ENCODE measurements at regions not wholly inside any gene's neighbourhood (a gene's known extent, or its start where the extent isn't known, plus 50 kb on each side); places are given as distances from the start of the nearest gene placed in this dataset.

GRCh38 chr5:74081126-74081525, 455.1 kb downstream of the ARHGEF28 start:
- H3K23ac ChIP-seq (ENCODE audit: insufficient read length): no peak overlapping the region
- CTCF ChIA-PET (ENCODE audit: partially characterized antibody): no interaction called here
- H2BK120ac ChIP-seq (replicated peaks; ENCODE audit: low read depth, low read length): no peak overlapping the region
- no peak overlapping the region for H3K27ac ChIP-seq (ENCODE audit: low read depth, low read length)
- FAIRE-seq (no peak), DNase-seq (ENCODE audit: low read depth in 1 of 2, low spot score in 2 of 2) (no peak)
- H4K20me1 ChIP-seq (replicated peaks in 1 of 2; ENCODE audit: control insufficient read depth in 1 of 2, insufficient read depth in 2 of 2, low read length in 2 of 2): no peaks in the 10 kb centered on the region
- H3K14ac ChIP-seq (ENCODE audit: insufficient read length): no peak overlapping the region
- H3K79me1 ChIP-seq (ENCODE audit: low read depth, low read length): no peaks in the 10 kb centered on the region
- no peak overlapping the region for H3K4ac ChIP-seq (replicated peaks; ENCODE audit: insufficient read length, low read depth, low read length)
- H2AK5ac ChIP-seq (ENCODE audit: low read depth, low read length): no peak overlapping the region
- H3K4me1 ChIP-seq (replicated peaks in 1 of 4; ENCODE audit: control insufficient read depth in 3 of 4, insufficient read depth in 4 of 4, low read length in 3 of 4): peaks cover 0 to under 1% (median under 1%) of the 10 kb centered on the region in 4 experiments; a peak in 2 of 7 replicates
- H3K9ac ChIP-seq (replicated peaks in 1 of 4; ENCODE audit: extremely low read depth in 1 of 4, low read depth in 3 of 4, low read length in 3 of 4): no peak overlapping the region
- H2BK20ac ChIP-seq (ENCODE audit: low read length): no peak overlapping the region
- H3K79me2 ChIP-seq (ENCODE audit: control insufficient read depth in 1 of 2, insufficient read depth in 2 of 2, low read length in 2 of 2): no peaks in the 10 kb centered on the region
- TF ChIP-seq SRF (IDR thresholded peaks at IDR 0.05; ENCODE audit: low read depth, low read length) (no peak), CREB1 (IDR thresholded peaks at IDR 0.05) (no peak), CTBP2 (IDR thresholded peaks at IDR 0.05; ENCODE audit: borderline replicate concordance, insufficient read depth, insufficient read length, low read length) (no peak), MAFK (IDR thresholded peaks at IDR 0.05; ENCODE audit: low read depth, low read length) (no peak), CHD2 (IDR thresholded peaks at IDR 0.05; ENCODE audit: low read length) (no peak), BRCA1 (IDR thresholded peaks at IDR 0.05; ENCODE audit: low read depth, low read length) (no peak), RBBP5 (IDR thresholded peaks at IDR 0.05; ENCODE audit: borderline replicate concordance, low read depth, low read length) (no peak), EP300 (IDR thresholded peaks at IDR 0.05; ENCODE audit: borderline replicate concordance in 1 of 2, low read depth in 2 of 2, low read length in 2 of 2) (no peak), SP4 (IDR thresholded peaks at IDR 0.05; ENCODE audit: low read length) (no peak), POLR2A (IDR thresholded peaks at IDR 0.05; ENCODE audit: control extremely low read depth in 1 of 2, low read depth in 2 of 2, low read length in 2 of 2) (no peak), GTF2F1 (IDR thresholded peaks at IDR 0.05; ENCODE audit: borderline replicate concordance, low read depth, low read length) (no peak), EGR1 (IDR thresholded peaks at IDR 0.05; ENCODE audit: borderline replicate concordance, low read depth, low read length) (no peak), SIN3A (conservative IDR thresholded peaks at IDR 0.05 in 1 of 2, IDR thresholded peaks at IDR 0.05 in 1 of 2; ENCODE audit: low read depth in 1 of 2, low read length in 2 of 2) (no peak), BCL11A (IDR thresholded peaks at IDR 0.05; ENCODE audit: low read depth in 2 of 2, low read length in 2 of 2) (no peak), TCF12 (IDR thresholded peaks at IDR 0.05; ENCODE audit: low read depth, low read length) (no peak)
- 82% methylated on average over 5 of the region's 5 CpGs; no CpG with 5 or more reads in 1 of the 2 experiments for WGBS, 2 experiments (ENCODE audit: extremely low coverage in 1 of 2, insufficient coverage in 1 of 2, insufficient read length in 1 of 2, insufficient replicate concordance in 2 of 2, low coverage in 1 of 2, low lambda C conversion rate in 2 of 2, missing lambda C conversion rate in 1 of 2)
- no peaks in the 10 kb centered on the region for H3K23me2 ChIP-seq (ENCODE audit: low read depth, low read length)
- H4K8ac ChIP-seq (ENCODE audit: extremely low read depth, insufficient read depth, low read length): no peak overlapping the region
- no peak overlapping the region for H3K4me3 ChIP-seq (ENCODE audit: extremely low read depth in 1 of 4, insufficient read depth in 2 of 4, low read depth in 3 of 4, low read length in 4 of 4)
- H3K56ac ChIP-seq (replicated peaks; ENCODE audit: insufficient read length, low read depth, low read length): no peak overlapping the region
- H3K27me3 ChIP-seq (replicated peaks in 1 of 4; ENCODE audit: control insufficient read depth in 3 of 4, extremely low read depth in 1 of 4, insufficient read depth in 3 of 4, low read length in 3 of 4): no peaks in the 10 kb centered on the region
- no peak overlapping the region for H4K5ac ChIP-seq (ENCODE audit: insufficient read length, low read depth, low read length)
- H2BK15ac ChIP-seq (ENCODE audit: low read length): no peak overlapping the region
- no peak overlapping the region for H2AFZ ChIP-seq (ENCODE audit: low read length)
- H3K9me3 ChIP-seq (ENCODE audit: insufficient read depth in 2 of 2, low read depth in 1 of 2, low read length in 1 of 2): no peaks in the 10 kb centered on the region
- no peak overlapping the region for H3K4me2 ChIP-seq (ENCODE audit: insufficient read depth in 1 of 2, low read depth in 2 of 2, low read length in 2 of 2)
- H4K91ac ChIP-seq (replicated peaks; ENCODE audit: insufficient read length, low read length): no peak overlapping the region
- H2BK5ac ChIP-seq (ENCODE audit: low read depth, low read length): no peak overlapping the region
- POLR2A ChIA-PET (ENCODE audit: partially characterized antibody): no interaction called here
- no peaks in the 10 kb centered on the region for H3K36me3 ChIP-seq (ENCODE audit: control insufficient read depth in 2 of 4, insufficient read depth in 4 of 4, low read length in 3 of 4)
- H2BK12ac ChIP-seq (ENCODE audit: low read depth, low read length): no peak overlapping the region
- no peak overlapping the region for H3K18ac ChIP-seq (ENCODE audit: extremely low read depth, low read length)
